CD4-positive, alpha-beta T cell (primary cell): ENCODE measurements at regions not wholly inside any gene's neighbourhood (a gene's known extent, or its start where the extent isn't known, plus 50 kb on each side); places are given as distances from the start of the nearest gene placed in this dataset.
"Not testable (repeated sequence)": the region's sequence is repeated elsewhere in the genome, so short reads cannot be mapped to it uniquely, and the experiment has no call there.

Experiments
- ATAC-seq: fragments of 200-7000 bp; cut with Tn5 transposase; one replicate; pipeline ENCODE4 v1.10.0; 2022; ENCODE audit warnings: mild to moderate bottlenecking; ENCODE audit not compliant: poor library complexity
- CTCF ChIA-PET: fragments of 350-600 bp; sonication (Branson Sonifier 250); formaldehyde crosslinking; loops from one replicate; lab custom pipeline; 2021; ENCODE audit warnings: antibody characterized with exemption, inconsistent platforms; lab: Charles Lee
- POLR2A ChIA-PET: fragments of 350-600 bp; sonication (Branson Sonifier 250); formaldehyde crosslinking; loops from one replicate; lab custom pipeline; 2021; ENCODE audit warnings: antibody characterized with exemption, inconsistent platforms; lab: Charles Lee
- DNase-seq, 14 experiments: peaks; one replicate each; pipeline ENCODE4 v3.0.0-alpha.2; 2013 to 2020; ENCODE audit warnings: mixed read lengths in 2 of 14
- H3K27ac ChIP-seq, 2 donors: one replicate each; pipeline versions ENCODE4 v1.5.1 to v1.7.0; 2013; ENCODE audit warnings: low read length in 2 of 2, low read depth in 1 of 2, mild to moderate bottlenecking in 1 of 2
- H3K27me3 ChIP-seq, 2 experiments: 1 replicate in 1 of 2; 2 replicates in 1 of 2; pipeline versions ENCODE4 v1.6.1 to v1.7.0; 2013; ENCODE audit warnings: low read length in 2 of 2, control low read depth in 1 of 2, mild to moderate bottlenecking in 1 of 2, moderate library complexity in 1 of 2; ENCODE audit not compliant: insufficient read depth in 2 of 2, control insufficient read depth in 1 of 2
- H3K36me3 ChIP-seq: one replicate; pipeline ENCODE4 v1.6.1; 2013; ENCODE audit warnings: low read length, control low read depth; ENCODE audit not compliant: insufficient read depth
- H3K4me1 ChIP-seq: one replicate; pipeline ENCODE4 v1.6.1; 2013; ENCODE audit warnings: low read length, control low read depth; ENCODE audit not compliant: insufficient read depth
- H3K4me3 ChIP-seq: one replicate; pipeline ENCODE4 v1.5.1; 2013; ENCODE audit warnings: mild to moderate bottlenecking, low read length, moderate library complexity
- H3K9me3 ChIP-seq, 2 experiments: 1 replicate in 1 of 2; 2 replicates in 1 of 2; pipeline versions ENCODE4 v1.6.1 to v1.7.0; 2013; ENCODE audit warnings: low read length in 2 of 2, mild to moderate bottlenecking in 2 of 2, control low read depth in 1 of 2, moderate library complexity in 1 of 2; ENCODE audit not compliant: control insufficient read depth in 1 of 2, insufficient read depth in 1 of 2
- H3K27ac Mint-ChIP-seq: one replicate; pipeline ENCODE4 v1.8.0; 2020; ENCODE audit warnings: mixed read lengths
- H3K27me3 Mint-ChIP-seq: one replicate; pipeline ENCODE4 v1.8.0; 2021; ENCODE audit warnings: mixed read lengths
- H3K36me3 Mint-ChIP-seq: one replicate; pipeline ENCODE4 v1.8.0; 2021; ENCODE audit warnings: low read depth, mixed read lengths
- H3K4me1 Mint-ChIP-seq: one replicate; pipeline ENCODE4 v1.8.0; 2021; ENCODE audit warnings: low read depth, mixed read lengths
- H3K4me3 Mint-ChIP-seq: one replicate; pipeline ENCODE4 v1.8.0; 2020; ENCODE audit warnings: mild to moderate bottlenecking, mixed read lengths
- H3K9me3 Mint-ChIP-seq: one replicate; pipeline ENCODE4 v1.8.0; 2020; ENCODE audit warnings: mixed read lengths
- CTCF ChIP-seq: fragments of 200-600 bp; IDR thresholded peaks from one replicate; pipeline ENCODE4 v1.8.0; 2022; ENCODE audit warnings: antibody characterized with exemption, mild to moderate bottlenecking
- intact Hi-C, 2 experiments: fragments of 100-400 bp; cut with DNase I in 1 of 2; cut with micrococcal nuclease in 1 of 2; formaldehyde crosslinking; loops; one replicate each; pipeline versions ENCODE4 v1.15.1 to v1.9.0; 2023 to 2025; cut with DNase I, micrococcal nuclease

- ATAC-seq, POLR2A ChIA-PET, H3K4me1 Mint-ChIP-seq, H3K27ac ChIP-seq, intact Hi-C loops, DNase-seq, H3K36me3 Mint-ChIP-seq, H3K27me3 Mint-ChIP-seq, H3K4me3 ChIP-seq, H3K4me3 Mint-ChIP-seq, H3K9me3 ChIP-seq, H3K27me3 ChIP-seq, H3K9me3 Mint-ChIP-seq, CTCF ChIA-PET, H3K27ac Mint-ChIP-seq, H3K4me1 ChIP-seq, H3K36me3 ChIP-seq: not testable (repeated sequence)
Measured at GRCh38 chr7:35961260-35961659, 160.4 kb downstream of the SEPTIN7 start.

GRCh38 chr7:35962607-35963006, 161.8 kb downstream of the SEPTIN7 start:
- H3K36me3 ChIP-seq, H3K27me3 ChIP-seq, H3K27ac ChIP-seq, H3K4me1 ChIP-seq, H3K27me3 Mint-ChIP-seq, CTCF ChIA-PET, H3K9me3 Mint-ChIP-seq, H3K9me3 ChIP-seq, H3K4me3 ChIP-seq, intact Hi-C loops, DNase-seq, POLR2A ChIA-PET, H3K27ac Mint-ChIP-seq, H3K4me1 Mint-ChIP-seq, H3K4me3 Mint-ChIP-seq, H3K36me3 Mint-ChIP-seq, ATAC-seq: not testable (repeated sequence)

GRCh38 chr7:35967366-35968139, 166.7 kb downstream of the SEPTIN7 start:
- no peaks in the 10 kb centered on the region for H3K4me1 ChIP-seq
- no peak for DNase-seq
- H3K27me3 Mint-ChIP-seq = peaks cover 32% of the 10 kb centered on the region
- no peaks in the 10 kb centered on the region for H3K36me3 ChIP-seq
- H3K9me3 ChIP-seq = peaks cover 0 to 8% of the 10 kb centered on the region in 2 experiments
- H3K4me3 ChIP-seq = no peak overlapping the region
- no peak for ATAC-seq
- peaks cover 5 to 12% of the 10 kb centered on the region in 2 experiments for H3K27me3 ChIP-seq
- POLR2A ChIA-PET = no interaction called here
- no peak overlapping the region for H3K4me3 Mint-ChIP-seq
- no peak for TF ChIP-seq CTCF
- intact Hi-C loops = no loop called here
- CTCF ChIA-PET = no interaction called here
- H3K9me3 Mint-ChIP-seq = no peaks in the 10 kb centered on the region
- no peaks in the 10 kb centered on the region for H3K36me3 Mint-ChIP-seq
- H3K27ac Mint-ChIP-seq = no peak overlapping the region
- H3K4me1 Mint-ChIP-seq = no peaks in the 10 kb centered on the region
- no peak overlapping the region for H3K27ac ChIP-seq

GRCh38 chr7:35968140-35968940, 167.5 kb downstream of the SEPTIN7 start:
- H3K27me3 Mint-ChIP-seq = peaks cover 40% of the 10 kb centered on the region
- intact Hi-C loops = no loop called here
- no peaks in the 10 kb centered on the region for H3K36me3 ChIP-seq
- POLR2A ChIA-PET = no interaction called here
- H3K27ac Mint-ChIP-seq = no peak overlapping the region
- H3K9me3 ChIP-seq = peaks cover 0 to 8% of the 10 kb centered on the region in 2 experiments
- no peak overlapping the region for H3K27ac ChIP-seq
- no peak for TF ChIP-seq CTCF
- no peak for ATAC-seq
- H3K9me3 Mint-ChIP-seq = no peaks in the 10 kb centered on the region
- no peak overlapping the region for H3K4me3 Mint-ChIP-seq
- CTCF ChIA-PET = no interaction called here
- no peak for DNase-seq
- no peaks in the 10 kb centered on the region for H3K36me3 Mint-ChIP-seq
- no peaks in the 10 kb centered on the region for H3K4me1 Mint-ChIP-seq
- peaks cover 12 to 13% of the 10 kb centered on the region in 2 experiments for H3K27me3 ChIP-seq
- no peaks in the 10 kb centered on the region for H3K4me1 ChIP-seq
- H3K4me3 ChIP-seq = no peak overlapping the region
